OCI-LY1 (cell line): ENCODE measurements at regions not wholly inside any gene's neighbourhood (a gene's known extent, or its start where the extent isn't known, plus 50 kb on each side); places are given as distances from the start of the nearest gene placed in this dataset.

Experiments used
- EZH2 ChIP-seq: fragments of 200-600 bp; sonication (generic), shearing (Covaris generic); IDR thresholded peaks from 2 replicates; pipeline ENCODE4 v1.8.0; 2017; ENCODE audit warnings: borderline replicate concordance, mixed run types, mild to moderate bottlenecking, antibody characterized with exemption, low read length, moderate library complexity, mixed read lengths
- TF ChIP-seq, protein P1 (sequence below): fragments of 200-600 bp; sonication (generic), shearing (Covaris generic); IDR thresholded peaks from 2 replicates; pipeline ENCODE4 v1.5.1; 2017; ENCODE audit warnings: mild to moderate bottlenecking, antibody characterized with exemption, low read length, moderate library complexity, mixed read lengths

DNA sequence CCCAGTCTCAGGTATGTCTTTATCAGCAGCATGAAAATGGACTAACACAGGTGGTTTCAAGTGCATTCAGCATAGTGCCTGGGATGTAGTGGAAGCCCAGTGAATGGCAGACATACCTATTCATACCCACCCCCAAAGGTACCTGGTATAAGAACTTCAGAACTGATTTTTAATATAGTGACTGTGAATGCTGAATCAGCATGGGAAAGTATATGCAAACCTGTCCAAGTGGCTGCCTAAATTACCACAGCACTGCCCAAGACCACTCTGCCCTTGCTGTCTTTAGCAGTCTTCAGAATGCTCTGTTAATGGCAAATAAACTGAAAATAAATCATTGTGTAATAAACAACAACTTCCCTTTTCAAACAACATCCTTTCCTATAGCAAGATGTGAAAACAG, 312.1 kb downstream of the GPAM start:
- TF ChIP-seq EZH2, result no peak
- TF ChIP-seq, protein P1, sequence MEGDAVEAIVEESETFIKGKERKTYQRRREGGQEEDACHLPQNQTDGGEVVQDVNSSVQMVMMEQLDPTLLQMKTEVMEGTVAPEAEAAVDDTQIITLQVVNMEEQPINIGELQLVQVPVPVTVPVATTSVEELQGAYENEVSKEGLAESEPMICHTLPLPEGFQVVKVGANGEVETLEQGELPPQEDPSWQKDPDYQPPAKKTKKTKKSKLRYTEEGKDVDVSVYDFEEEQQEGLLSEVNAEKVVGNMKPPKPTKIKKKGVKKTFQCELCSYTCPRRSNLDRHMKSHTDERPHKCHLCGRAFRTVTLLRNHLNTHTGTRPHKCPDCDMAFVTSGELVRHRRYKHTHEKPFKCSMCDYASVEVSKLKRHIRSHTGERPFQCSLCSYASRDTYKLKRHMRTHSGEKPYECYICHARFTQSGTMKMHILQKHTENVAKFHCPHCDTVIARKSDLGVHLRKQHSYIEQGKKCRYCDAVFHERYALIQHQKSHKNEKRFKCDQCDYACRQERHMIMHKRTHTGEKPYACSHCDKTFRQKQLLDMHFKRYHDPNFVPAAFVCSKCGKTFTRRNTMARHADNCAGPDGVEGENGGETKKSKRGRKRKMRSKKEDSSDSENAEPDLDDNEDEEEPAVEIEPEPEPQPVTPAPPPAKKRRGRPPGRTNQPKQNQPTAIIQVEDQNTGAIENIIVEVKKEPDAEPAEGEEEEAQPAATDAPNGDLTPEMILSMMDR, result no peak
